Endothelial cell (in vitro differentiated cells): ENCODE measurements at regions not wholly inside any gene's neighbourhood (a gene's known extent, or its start where the extent isn't known, plus 50 kb on each side); places are given as distances from the start of the nearest gene placed in this dataset.
A peak's percentile ranks its signal among the peaks of the same experiment; 100 is the strongest.

Experiments used
- DNase-seq: peaks from one replicate; pipeline ENCODE4 v3.0.0; 2021; ENCODE audit warnings: low spot score
- H3K27ac Mint-ChIP-seq: one replicate; pipeline ENCODE4 v1.8.0; 2021; ENCODE audit warnings: mixed read lengths, inconsistent platforms; ENCODE audit not compliant: unreplicated experiment
- H3K27me3 Mint-ChIP-seq: one replicate; pipeline ENCODE4 v1.8.0; 2021; ENCODE audit warnings: mild to moderate bottlenecking, moderate library complexity, mixed read lengths, inconsistent platforms; ENCODE audit not compliant: unreplicated experiment
- H3K36me3 Mint-ChIP-seq: one replicate; pipeline ENCODE4 v1.8.0; 2021; ENCODE audit warnings: mild to moderate bottlenecking, low read depth, mixed read lengths, inconsistent platforms; ENCODE audit not compliant: unreplicated experiment
- H3K4me1 Mint-ChIP-seq: one replicate; pipeline ENCODE4 v1.8.0; 2021; ENCODE audit warnings: mild to moderate bottlenecking, mixed read lengths, inconsistent platforms; ENCODE audit not compliant: unreplicated experiment
- H3K4me3 Mint-ChIP-seq: one replicate; pipeline ENCODE4 v1.8.0; 2021; ENCODE audit warnings: mild to moderate bottlenecking, mixed read lengths, inconsistent platforms; ENCODE audit not compliant: unreplicated experiment
- H3K9me3 Mint-ChIP-seq: one replicate; pipeline ENCODE4 v1.8.0; 2021; ENCODE audit warnings: mixed read lengths, inconsistent platforms; ENCODE audit not compliant: unreplicated experiment
- TF ChIP-seq, protein P1 (sequence below): fragments of 200-600 bp; sonication (generic); IDR thresholded peaks from one replicate; pipeline ENCODE4 v1.5.0; 2021; ENCODE audit warnings: antibody characterized with exemption; ENCODE audit not compliant: unreplicated experiment

DNA sequence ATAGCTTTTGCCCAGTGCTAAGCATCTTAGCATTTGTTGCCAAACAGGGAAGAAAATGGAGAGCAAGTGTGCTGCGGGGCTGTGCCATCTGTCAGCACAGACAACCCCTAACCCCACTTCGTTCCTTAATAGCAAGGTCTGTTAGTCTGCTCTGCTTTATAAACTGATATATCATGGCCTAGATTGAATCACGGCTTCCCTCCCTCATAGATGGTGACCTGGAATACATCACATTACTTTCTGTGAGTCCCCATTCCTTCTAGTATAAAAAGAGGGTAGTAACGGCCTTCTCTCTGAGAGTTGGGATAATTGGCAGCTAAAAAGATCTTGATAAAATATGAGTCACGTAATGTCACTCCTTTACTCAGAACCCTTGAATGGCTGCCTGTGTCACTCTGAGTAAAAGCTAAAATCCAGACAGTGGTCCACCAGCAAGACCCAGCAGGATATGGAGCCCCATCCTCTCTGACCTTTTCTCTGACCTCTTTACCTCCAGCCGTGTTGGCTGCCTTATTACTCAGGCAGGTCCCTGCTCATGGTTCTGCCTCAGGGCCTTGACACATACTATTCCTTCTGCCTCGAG, 151.7 kb downstream of the DLEU7 start:
- H3K4me3 Mint-ChIP-seq = no peak overlapping the region
- TF ChIP-seq, protein P1, sequence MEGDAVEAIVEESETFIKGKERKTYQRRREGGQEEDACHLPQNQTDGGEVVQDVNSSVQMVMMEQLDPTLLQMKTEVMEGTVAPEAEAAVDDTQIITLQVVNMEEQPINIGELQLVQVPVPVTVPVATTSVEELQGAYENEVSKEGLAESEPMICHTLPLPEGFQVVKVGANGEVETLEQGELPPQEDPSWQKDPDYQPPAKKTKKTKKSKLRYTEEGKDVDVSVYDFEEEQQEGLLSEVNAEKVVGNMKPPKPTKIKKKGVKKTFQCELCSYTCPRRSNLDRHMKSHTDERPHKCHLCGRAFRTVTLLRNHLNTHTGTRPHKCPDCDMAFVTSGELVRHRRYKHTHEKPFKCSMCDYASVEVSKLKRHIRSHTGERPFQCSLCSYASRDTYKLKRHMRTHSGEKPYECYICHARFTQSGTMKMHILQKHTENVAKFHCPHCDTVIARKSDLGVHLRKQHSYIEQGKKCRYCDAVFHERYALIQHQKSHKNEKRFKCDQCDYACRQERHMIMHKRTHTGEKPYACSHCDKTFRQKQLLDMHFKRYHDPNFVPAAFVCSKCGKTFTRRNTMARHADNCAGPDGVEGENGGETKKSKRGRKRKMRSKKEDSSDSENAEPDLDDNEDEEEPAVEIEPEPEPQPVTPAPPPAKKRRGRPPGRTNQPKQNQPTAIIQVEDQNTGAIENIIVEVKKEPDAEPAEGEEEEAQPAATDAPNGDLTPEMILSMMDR = no peak
- H3K9me3 Mint-ChIP-seq = peaks cover under 1% of the 10 kb centered on the region
- H3K27me3 Mint-ChIP-seq = peaks cover 1% of the 10 kb centered on the region
- peaks cover 17% of the 10 kb centered on the region for H3K4me1 Mint-ChIP-seq
- H3K36me3 Mint-ChIP-seq = no peaks in the 10 kb centered on the region
- DNase-seq = no peak
- H3K27ac Mint-ChIP-seq = no peak overlapping the region

DNA sequence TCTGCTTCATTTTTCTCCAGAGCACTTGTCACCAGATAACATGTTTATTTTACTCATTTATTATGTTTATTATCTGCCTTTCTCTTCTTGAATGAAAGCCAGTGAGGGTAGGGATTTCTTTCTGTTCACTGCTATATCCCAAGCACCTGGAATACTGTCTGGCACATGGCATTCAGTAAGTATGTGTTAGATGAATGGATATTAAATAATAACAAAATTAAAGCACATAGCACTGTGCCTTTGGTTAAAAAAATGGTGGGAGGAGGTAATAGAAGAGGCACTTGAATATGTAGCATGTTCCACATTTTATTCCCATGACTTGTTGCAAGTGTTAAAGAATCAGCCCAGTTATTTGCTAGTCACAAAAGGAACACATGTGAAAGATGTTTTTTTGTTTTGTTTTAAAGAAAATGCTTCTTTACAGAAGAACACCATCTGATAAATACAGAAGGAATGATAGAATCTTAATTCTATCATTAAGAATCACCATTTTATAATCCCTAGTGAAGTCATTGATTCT, 151.0 kb downstream of the DLEU7 start:
- Mint-ChIP-seq H3K9me3 (peaks cover 4% of the 10 kb centered on the region), H3K27ac (no peak overlapping the region), H3K4me3 (no peak overlapping the region), H3K4me1 (peaks cover 23% of the 10 kb centered on the region), H3K36me3 (no peaks in the 10 kb centered on the region), H3K27me3 (peaks cover 1% of the 10 kb centered on the region)
- TF ChIP-seq, protein P1 = no peak
- no peak for DNase-seq

DNA sequence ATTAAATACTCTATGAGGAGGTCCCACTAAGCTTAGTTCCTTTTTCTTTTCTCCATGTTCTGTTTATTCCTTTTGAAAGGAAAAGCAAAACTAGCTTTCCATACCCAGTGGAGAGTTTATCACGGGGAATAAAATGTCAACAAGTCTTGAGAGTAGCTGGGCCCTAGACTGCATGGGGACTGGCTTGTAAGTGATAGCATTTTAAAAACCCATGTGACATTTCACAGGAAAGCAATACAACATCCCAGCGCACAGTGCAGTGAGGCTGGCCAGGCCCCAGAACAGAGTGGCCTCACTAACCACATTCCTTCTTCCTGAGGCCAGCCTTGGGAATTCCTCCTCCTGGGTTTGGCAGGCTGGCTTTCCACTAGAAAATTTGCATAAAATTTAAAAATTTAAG, 149.8 kb downstream of the DLEU7 start:
- Mint-ChIP-seq H3K4me3 (no peak overlapping the region), H3K9me3 (peaks cover 4% of the 10 kb centered on the region), H3K27ac (no peak overlapping the region), H3K36me3 (no peaks in the 10 kb centered on the region), H3K27me3 (peaks cover 1% of the 10 kb centered on the region), H3K4me1 (peaks cover 34% of the 10 kb centered on the region)
- no peak for DNase-seq
- TF ChIP-seq, protein P1 = no peak

DNA sequence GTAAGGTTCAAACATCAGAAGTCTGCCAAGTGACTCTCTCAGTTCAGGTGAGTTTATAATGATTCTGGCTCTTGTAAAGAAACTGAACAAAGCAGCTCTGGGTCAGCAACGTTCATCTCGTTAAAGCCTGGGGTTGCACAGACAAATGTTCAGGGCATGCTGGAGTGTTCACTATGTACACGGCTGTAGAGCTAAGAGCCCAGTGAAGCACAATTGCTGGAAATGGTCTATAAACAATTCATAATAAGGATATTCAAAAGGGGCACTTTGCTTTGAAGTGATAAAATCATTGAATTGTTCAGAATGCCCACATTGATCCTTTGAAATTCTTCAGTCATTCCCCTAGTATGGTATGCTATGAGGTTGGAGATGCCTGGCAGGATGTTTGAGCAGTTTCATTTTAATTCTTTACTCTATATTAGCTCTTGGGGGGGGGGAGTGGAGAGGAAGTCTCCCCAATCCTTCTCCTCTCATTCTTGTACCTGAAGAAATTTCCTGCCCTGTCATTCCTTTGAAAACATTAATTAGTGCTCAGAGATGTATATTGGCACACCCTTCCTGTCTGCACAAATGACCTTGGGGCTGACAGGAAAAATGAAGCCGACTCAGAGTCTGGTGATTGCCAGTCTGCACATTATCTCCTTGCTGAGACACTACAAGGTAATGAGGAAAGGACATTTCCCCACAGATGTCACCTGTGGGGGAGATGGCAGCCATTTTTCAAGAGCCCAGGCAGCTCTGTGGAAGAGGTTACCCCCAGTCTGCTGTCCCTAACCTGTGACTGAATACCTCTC, 145.5 kb downstream of the DLEU7 start:
- TF ChIP-seq, protein P1 = no peak

More for the DNA sequence above, 145.5 kb downstream of the DLEU7 start:
- H3K36me3 Mint-ChIP-seq = no peaks in the 10 kb centered on the region
- H3K27ac Mint-ChIP-seq = peak overlapping the region; percentile 55
- peaks cover 1% of the 10 kb centered on the region for H3K27me3 Mint-ChIP-seq
- no peak overlapping the region for H3K4me3 Mint-ChIP-seq
- peaks cover 4% of the 10 kb centered on the region for H3K9me3 Mint-ChIP-seq
- no peak for DNase-seq
- H3K4me1 Mint-ChIP-seq = peaks cover 31% of the 10 kb centered on the region
